ENCODE measurements at regions not wholly inside any gene's neighbourhood (a gene's known extent, or its start where the extent isn't known, plus 50 kb on each side); places are given as distances from the start of the nearest gene placed in this dataset.

GRCh38 chr10:9823268-9823930 is 1194.3 kb upstream of the CELF2 start:
- no peaks in the 10 kb centered on the region for H3K4me1 ChIP-seq (ENCODE audit: control insufficient read depth, extremely low read depth, insufficient read depth, low read length)
- FAIRE-seq: no peak
- H4K20me1 ChIP-seq (replicated peaks; ENCODE audit: control insufficient read depth, extremely low read depth, insufficient read depth, low read length): no peaks in the 10 kb centered on the region
- no peaks in the 10 kb centered on the region for H3K9me3 ChIP-seq (replicated peaks; ENCODE audit: control insufficient read depth, insufficient read depth, low read length)
- intact Hi-C loops (cut with micrococcal nuclease): no loop called here
- H3K27ac ChIP-seq (ENCODE audit: insufficient read depth, low read depth, low read length): no peak overlapping the region
- dilution Hi-C loops (cut with MboI; ENCODE audit: extremely low pct_ligation_motif_present, low sequenced_read_pairs): no loop called here
- no TSS peak for BruUV-seq (replicated peaks)
- no peaks in the 10 kb centered on the region for H3K27me3 ChIP-seq (ENCODE audit: control insufficient read depth in 2 of 2, insufficient read depth in 2 of 2, low read length in 2 of 2)
- H3K79me2 ChIP-seq (ENCODE audit: control insufficient read depth, insufficient read depth, low read length): no peaks in the 10 kb centered on the region
- CTCF ChIA-PET: no interaction called here
- DNase-seq (ENCODE audit: low read depth, low spot score): no peak
- H3K9ac ChIP-seq (replicated peaks; ENCODE audit: extremely low read depth, insufficient read depth, low read length): no peak overlapping the region
- H3K9me1 ChIP-seq (replicated peaks; ENCODE audit: control insufficient read depth, extremely low read depth, insufficient read depth, low read length): no peaks in the 10 kb centered on the region
- H2AFZ ChIP-seq (ENCODE audit: low read depth, low read length): no peak overlapping the region
- TF ChIP-seq POLR2AphosphoS5 (IDR thresholded peaks at IDR 0.05; ENCODE audit: insufficient read depth, low read depth, low read length): no peak
- TF ChIP-seq MYC (IDR thresholded peaks at IDR 0.05; ENCODE audit: low read depth, low read length): no peak
- no peak for TF ChIP-seq JUN (IDR thresholded peaks at IDR 0.05; ENCODE audit: borderline replicate concordance, insufficient read depth, insufficient read length, low read depth)
- no peaks in the 10 kb centered on the region for H3K36me3 ChIP-seq (ENCODE audit: control insufficient read depth in 2 of 2, extremely low read depth in 1 of 2, insufficient read depth in 2 of 2, low read length in 2 of 2)
- POLR2A ChIA-PET: no interaction called here
- no peak overlapping the region for H3K4me3 ChIP-seq (replicated peaks in 1 of 3; ENCODE audit: insufficient read depth in 1 of 3, low read depth in 1 of 3, low read length in 3 of 3)
- no peak overlapping the region for H3K4me2 ChIP-seq (ENCODE audit: insufficient read depth, low read length)

- no peak overlapping the region for H2AFZ ChIP-seq (ENCODE audit: low read depth, low read length)
- dilution Hi-C loops (cut with MboI; ENCODE audit: extremely low pct_ligation_motif_present, low sequenced_read_pairs) (no loop called here), intact Hi-C loops (cut with micrococcal nuclease) (no loop called here)
- H3K27ac ChIP-seq (ENCODE audit: insufficient read depth, low read depth, low read length): no peak overlapping the region
- TF ChIP-seq POLR2A (IDR thresholded peaks at IDR 0.05; ENCODE audit: low read depth, low read length): no peak
- no peak for TF ChIP-seq POLR2AphosphoS5 (IDR thresholded peaks at IDR 0.05; ENCODE audit: insufficient read depth, low read depth, low read length)
- TF ChIP-seq JUN (IDR thresholded peaks at IDR 0.05; ENCODE audit: borderline replicate concordance, insufficient read depth, insufficient read length, low read depth): no peak
- no peak for TF ChIP-seq EZH2 (IDR thresholded peaks at IDR 0.05; ENCODE audit: borderline replicate concordance, low read depth, low read length, severe bottlenecking)
- no peak for TF ChIP-seq CTCF (IDR thresholded peaks at IDR 0.05; ENCODE audit: extremely low read depth in 1 of 2, insufficient read depth in 1 of 2, low read depth in 1 of 2, low read length in 2 of 2)
- TF ChIP-seq GATA2 (IDR thresholded peaks at IDR 0.05; ENCODE audit: insufficient read depth, insufficient read length, low read depth, low read length): no peak
- no peak for TF ChIP-seq MAX (IDR thresholded peaks at IDR 0.05; ENCODE audit: insufficient read depth, insufficient read length)
- TF ChIP-seq MYC (IDR thresholded peaks at IDR 0.05; ENCODE audit: low read depth, low read length): no peak
- no peak for TF ChIP-seq FOS (IDR thresholded peaks at IDR 0.05; ENCODE audit: borderline replicate concordance, insufficient read depth, low read length)
- no peaks in the 10 kb centered on the region for H3K27me3 ChIP-seq (ENCODE audit: control insufficient read depth in 2 of 2, insufficient read depth in 2 of 2, low read length in 2 of 2)
- no peaks in the 10 kb centered on the region for H3K79me2 ChIP-seq (ENCODE audit: control insufficient read depth, insufficient read depth, low read length)
- no peak overlapping the region for H3K4me3 ChIP-seq (replicated peaks in 1 of 3; ENCODE audit: insufficient read depth in 1 of 3, low read depth in 1 of 3, low read length in 3 of 3)
- H4K20me1 ChIP-seq (replicated peaks; ENCODE audit: control insufficient read depth, extremely low read depth, insufficient read depth, low read length): no peaks in the 10 kb centered on the region
- BruUV-seq (replicated peaks): no TSS peak
- no peaks in the 10 kb centered on the region for H3K9me3 ChIP-seq (replicated peaks; ENCODE audit: control insufficient read depth, insufficient read depth, low read length)
- H3K4me2 ChIP-seq (ENCODE audit: insufficient read depth, low read length): no peak overlapping the region
- H3K36me3 ChIP-seq (ENCODE audit: control insufficient read depth in 2 of 2, extremely low read depth in 1 of 2, insufficient read depth in 2 of 2, low read length in 2 of 2): no peaks in the 10 kb centered on the region
- ChIA-PET CTCF (no interaction called here), POLR2A (no interaction called here)
- FAIRE-seq (no peak), DNase-seq (ENCODE audit: low read depth, low spot score) (no peak)
- H3K9me1 ChIP-seq (replicated peaks; ENCODE audit: control insufficient read depth, extremely low read depth, insufficient read depth, low read length): no peaks in the 10 kb centered on the region
- H3K9ac ChIP-seq (replicated peaks; ENCODE audit: extremely low read depth, insufficient read depth, low read length): no peak overlapping the region
- no peaks in the 10 kb centered on the region for H3K4me1 ChIP-seq (ENCODE audit: control insufficient read depth, extremely low read depth, insufficient read depth, low read length)
These were observed 1193.0 kb upstream of the CELF2 start for GRCh38 chr10:9824631-9825071.

Measured in endothelial cell of umbilical vein (primary cell).